HCT116 (cell line): ENCODE measurements at regions not wholly inside any gene's neighbourhood (a gene's known extent, or its start where the extent isn't known, plus 50 kb on each side); places are given as distances from the start of the nearest gene placed in this dataset.

Experiments
- CTCF ChIP-seq, 3 experiments: fragments of 200-600 bp in 1 of 3; sonication (generic) in 1 of 3; IDR thresholded peaks in 2 of 3; conservative IDR thresholded peaks in 1 of 3; 2 replicates each; pipeline ENCODE4 v1.5.1; 2012 to 2017; ENCODE audit warnings: low read depth in 2 of 3, low read length in 2 of 3, antibody characterized with exemption in 1 of 3, borderline replicate concordance in 1 of 3, control low read depth in 1 of 3, mild to moderate bottlenecking in 1 of 3, mixed read lengths in 1 of 3, mixed run types in 1 of 3, moderate library complexity in 1 of 3; ENCODE audit not compliant: insufficient read depth in 1 of 3
- EZH2 ChIP-seq: fragments of 200-600 bp; sonication (generic); IDR thresholded peaks from 2 replicates; pipeline ENCODE4 v1.6.1; 2017; ENCODE audit warnings: antibody characterized with exemption, mixed run types
- FOSL1 ChIP-seq: IDR thresholded peaks from 2 replicates; pipeline ENCODE4 v1.6.1; 2012; ENCODE audit warnings: low read depth
- POLR2A ChIP-seq: IDR thresholded peaks from 2 replicates; pipeline ENCODE4 v1.7.0; 2011; ENCODE audit warnings: borderline replicate concordance; ENCODE audit not compliant: insufficient read depth, insufficient read length; ENCODE audit errors: extremely low read depth
- RAD21 ChIP-seq: IDR thresholded peaks from 2 replicates; pipeline ENCODE4 v1.6.1; 2012; ENCODE audit warnings: low read depth, mild to moderate bottlenecking
- REST ChIP-seq: IDR thresholded peaks from 2 replicates; pipeline ENCODE4 v1.6.1; 2012; ENCODE audit warnings: low read depth
- ZBTB33 ChIP-seq: IDR thresholded peaks from 2 replicates; pipeline ENCODE4 v1.6.1; 2011; ENCODE audit warnings: mild to moderate bottlenecking, low read length, moderate library complexity; ENCODE audit not compliant: insufficient replicate concordance; ENCODE audit errors: extremely low read depth

GRCh38 chr6:169854813-169855212, 103.4 kb downstream of the ERMARD start:
- TF ChIP-seq CTCF (IDR thresholded peaks at IDR 0.05 in 2 of 3, conservative IDR thresholded peaks at IDR 0.05 in 1 of 3; ENCODE audit: borderline replicate concordance in 1 of 3, insufficient read depth in 1 of 3, low read depth in 2 of 3, low read length in 2 of 3) (no peak), POLR2A (no peak), REST (no peak), RAD21 (no peak), EZH2 (no peak), FOSL1 (no peak), ZBTB33 (no peak)
